Endothelial cell of umbilical vein (primary cell): ENCODE measurements at regions not wholly inside any gene's neighbourhood (a gene's known extent, or its start where the extent isn't known, plus 50 kb on each side); places are given as distances from the start of the nearest gene placed in this dataset.

Source experiments
- BruUV-seq: library from RNA; stranded (reverse); fragments of 400-500 nt; replicated peaks from 2 replicates; lab custom pipeline; 2021; lab: Mats Ljungman, UMichigan
- CTCF ChIA-PET: fragments of 300-600, 350-600 bp; sonication (Branson Sonifier 250); formaldehyde crosslinking; loops from one replicate; lab custom pipeline; 2021; ENCODE audit warnings: antibody characterized with exemption, inconsistent platforms; lab: Charles Lee
- POLR2A ChIA-PET: fragments of 300-600, 350-600 bp; sonication (Branson Sonifier 250); formaldehyde crosslinking; loops from one replicate; lab custom pipeline; 2021; ENCODE audit warnings: antibody characterized with exemption, inconsistent platforms; lab: Charles Lee
- DNase-seq: peaks from one replicate; pipeline ENCODE4 v3.0.0-alpha.2; 2011; ENCODE audit warnings: low read depth, low spot score
- FAIRE-seq: peaks from 2 replicates; lab custom pipeline; 2011; peaks lifted over from hg19 to GRCh38; lab: Jason Lieb, UNC
- H2AFZ ChIP-seq: 2 replicates; pipeline ENCODE4 v1.6.0; 2012; ENCODE audit warnings: low read depth, low read length, control low read depth, inconsistent platforms
- H3K27ac ChIP-seq: 2 replicates; pipeline ENCODE4 v1.5.1; 2011; ENCODE audit warnings: low read depth, mild to moderate bottlenecking, control low read depth, low read length, moderate library complexity; ENCODE audit not compliant: insufficient read depth
- H3K27me3 ChIP-seq, 2 experiments: 2 replicates each; pipeline versions ENCODE4 v1.6.0 to v1.6.1; 2011; ENCODE audit warnings: low read length in 2 of 2, mixed read lengths in 1 of 2; ENCODE audit not compliant: control insufficient read depth in 2 of 2, insufficient read depth in 2 of 2
- H3K36me3 ChIP-seq, 2 experiments: 2 replicates in 1 of 2; 3 replicates in 1 of 2; pipeline ENCODE4 v1.5.1; 2011; ENCODE audit warnings: low read length in 2 of 2, mild to moderate bottlenecking in 1 of 2, moderate library complexity in 1 of 2; ENCODE audit not compliant: control insufficient read depth in 2 of 2, insufficient read depth in 2 of 2; ENCODE audit errors: extremely low read depth in 1 of 2
- H3K4me1 ChIP-seq: 3 replicates; pipeline ENCODE4 v1.5.1; 2011; ENCODE audit warnings: mild to moderate bottlenecking, low read length; ENCODE audit not compliant: control insufficient read depth, insufficient read depth; ENCODE audit errors: extremely low read depth
- H3K4me2 ChIP-seq: 2 replicates; pipeline ENCODE4 v1.6.1; 2011; ENCODE audit warnings: low read length, control low read depth, mixed read lengths; ENCODE audit not compliant: insufficient read depth
- H3K4me3 ChIP-seq, 3 experiments: fragments of 200-600 bp in 1 of 3; sonication (generic), shearing (Covaris generic) in 1 of 3; replicated peaks in 1 of 3; 2 replicates each; pipeline ENCODE4 v1.5.1; 2011 to 2016; ENCODE audit warnings: control low read depth in 3 of 3, low read length in 3 of 3, mild to moderate bottlenecking in 2 of 3, inconsistent platforms in 1 of 3, low read depth in 1 of 3, moderate library complexity in 1 of 3; ENCODE audit not compliant: insufficient read depth in 1 of 3
- H3K79me2 ChIP-seq: 2 replicates; pipeline ENCODE4 v1.6.0; 2012; ENCODE audit warnings: low read length, inconsistent platforms; ENCODE audit not compliant: control insufficient read depth, insufficient read depth
- H3K9ac ChIP-seq: replicated peaks from 2 replicates; pipeline ENCODE3; 2011; ENCODE audit warnings: low read length, control low read depth; ENCODE audit not compliant: insufficient read depth; ENCODE audit errors: extremely low read depth
- H3K9me1 ChIP-seq: replicated peaks from 3 replicates; pipeline ENCODE4 v1.6.0; 2011; ENCODE audit warnings: mild to moderate bottlenecking, low read length; ENCODE audit not compliant: control insufficient read depth, insufficient read depth; ENCODE audit errors: extremely low read depth
- H3K9me3 ChIP-seq: replicated peaks from 2 replicates; pipeline ENCODE4 v1.5.1; 2012; ENCODE audit warnings: low read length, inconsistent platforms; ENCODE audit not compliant: control insufficient read depth, insufficient read depth
- H4K20me1 ChIP-seq: replicated peaks from 2 replicates; pipeline ENCODE3; 2011; ENCODE audit warnings: mild to moderate bottlenecking, low read length; ENCODE audit not compliant: control insufficient read depth, insufficient read depth; ENCODE audit errors: extremely low read depth
- EZH2 ChIP-seq: IDR thresholded peaks from 2 replicates; pipeline ENCODE4 v1.6.1; 2012; ENCODE audit warnings: borderline replicate concordance, low read depth, mild to moderate bottlenecking, moderate library complexity, low read length, inconsistent platforms; ENCODE audit not compliant: severe bottlenecking
- FOS ChIP-seq: IDR thresholded peaks from 2 replicates; pipeline ENCODE4 v1.6.1; 2011; ENCODE audit warnings: mild to moderate bottlenecking, low read length, moderate library complexity, borderline replicate concordance; ENCODE audit not compliant: insufficient read depth
- GATA2 ChIP-seq: IDR thresholded peaks from 2 replicates; pipeline ENCODE4 v1.7.0; 2011; ENCODE audit warnings: low read depth, mild to moderate bottlenecking, moderate library complexity, mixed read lengths, low read length; ENCODE audit not compliant: insufficient read length, insufficient read depth
- JUN ChIP-seq: IDR thresholded peaks from 2 replicates; pipeline ENCODE4 v1.6.1; 2011; ENCODE audit warnings: borderline replicate concordance, low read depth; ENCODE audit not compliant: insufficient read length, insufficient read depth
- MYC ChIP-seq: IDR thresholded peaks from one replicate; pipeline ENCODE4 v1.6.1; 2011; ENCODE audit warnings: mild to moderate bottlenecking, low read depth, low read length
- POLR2A ChIP-seq: IDR thresholded peaks from 2 replicates; pipeline ENCODE4 v1.6.1; 2012; ENCODE audit warnings: low read depth, mild to moderate bottlenecking, control low read depth, low read length
- POLR2AphosphoS5 ChIP-seq: IDR thresholded peaks from 2 replicates; pipeline ENCODE4 v1.6.1; 2012; ENCODE audit warnings: low read depth, mild to moderate bottlenecking, control low read depth, low read length, moderate library complexity; ENCODE audit not compliant: insufficient read depth
- dilution Hi-C: fragments of 300-500 bp; cut with MboI; formaldehyde crosslinking; loops from one replicate; pipeline ENCODE4 v1.15.0; 2019; ENCODE audit warnings: low sequenced_read_pairs; ENCODE audit not compliant: extremely low pct_ligation_motif_present
- intact Hi-C: fragments of 100-400 bp; cut with micrococcal nuclease; formaldehyde crosslinking; loops from one replicate; pipeline ENCODE4 v1.10.0; 2022
- TF ChIP-seq, protein P1 (sequence below): IDR thresholded peaks from 2 replicates; pipeline ENCODE4 v1.6.1; 2011; ENCODE audit not compliant: insufficient read depth, insufficient read length
- TF ChIP-seq, protein P2 (sequence below), 2 donors: IDR thresholded peaks; 1 replicate in 1 of 2; 2 replicates in 1 of 2; pipeline ENCODE4 v1.5.1; 2011; ENCODE audit warnings: low read length in 2 of 2, mild to moderate bottlenecking in 2 of 2, moderate library complexity in 2 of 2, control low read depth in 1 of 2, inconsistent platforms in 1 of 2, low read depth in 1 of 2; ENCODE audit not compliant: insufficient read depth in 1 of 2; ENCODE audit errors: extremely low read depth in 1 of 2

DNA sequence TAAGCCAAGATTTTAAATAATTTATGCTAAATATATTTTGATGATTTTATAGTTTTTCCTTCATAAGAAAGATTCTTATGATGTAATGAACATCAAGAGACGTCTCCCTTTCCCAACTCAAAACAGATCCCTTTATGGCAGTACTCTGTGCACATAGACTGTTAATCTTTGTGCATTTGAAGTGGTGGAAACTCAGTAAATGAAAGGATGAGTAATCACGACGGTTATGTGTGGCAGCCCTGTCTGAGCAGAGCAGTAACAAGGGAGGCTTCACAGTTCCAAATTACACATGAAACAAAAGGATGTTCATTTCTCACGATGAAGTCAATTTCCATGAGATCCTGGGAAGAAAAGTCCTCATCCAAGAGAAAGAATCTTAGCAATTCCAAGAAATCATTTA lies 498.1 kb downstream of the KLF5 start:
- H3K4me2 ChIP-seq = no peak overlapping the region
- H3K4me1 ChIP-seq = no peaks in the 10 kb centered on the region
- dilution Hi-C loops (no loop called here), intact Hi-C loops (no loop called here)
- H3K27ac ChIP-seq = no peak overlapping the region
- H4K20me1 ChIP-seq = no peaks in the 10 kb centered on the region
- DNase-seq (no peak), FAIRE-seq (no peak)
- POLR2A ChIA-PET = no interaction called here
- no TSS peak for BruUV-seq
- no peaks in the 10 kb centered on the region for H3K9me3 ChIP-seq
- no peaks in the 10 kb centered on the region for H3K36me3 ChIP-seq
- TF ChIP-seq JUN (no peak), MYC (no peak), FOS (no peak)
- H3K9me1 ChIP-seq = no peaks in the 10 kb centered on the region
- CTCF ChIA-PET = interaction anchor here (1.2 kb wide), 1 partner anchor 15 kb away, joined by 3 read pairs; no protein-coding TSS in a partner anchor
- H2AFZ ChIP-seq = no peak overlapping the region
- no peak overlapping the region for H3K4me3 ChIP-seq
- no peak overlapping the region for H3K9ac ChIP-seq
- no peaks in the 10 kb centered on the region for H3K27me3 ChIP-seq
- no peaks in the 10 kb centered on the region for H3K79me2 ChIP-seq

DNA sequence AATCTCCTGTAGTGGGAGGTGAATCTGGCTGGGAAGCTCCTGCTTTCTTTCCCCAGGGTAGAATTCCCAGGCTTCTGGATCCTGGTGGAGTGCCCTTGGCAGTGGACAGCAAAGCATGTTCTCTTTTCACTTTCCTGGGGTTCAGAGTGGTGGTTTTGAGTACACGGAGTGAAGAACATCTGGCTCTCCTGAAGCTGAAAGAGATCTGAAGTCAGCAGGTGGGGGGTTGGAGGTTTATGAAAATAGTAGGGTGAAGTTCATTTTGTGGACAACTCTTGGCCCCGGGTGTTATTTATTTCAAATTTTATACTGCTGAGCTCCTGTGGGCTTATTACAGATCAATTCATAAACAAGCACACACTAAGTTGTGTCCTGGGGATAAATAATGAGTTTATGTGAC lies 497.3 kb downstream of the KLF5 start:
- Histone ChIP-seq H3K4me1 (no peaks in the 10 kb centered on the region), H3K27ac (no peak overlapping the region), H3K4me3 (no peak overlapping the region), H3K36me3 (no peaks in the 10 kb centered on the region), H3K9me1 (no peaks in the 10 kb centered on the region), H3K9ac (no peak overlapping the region), H3K4me2 (no peak overlapping the region), H4K20me1 (no peaks in the 10 kb centered on the region), H3K9me3 (no peaks in the 10 kb centered on the region), H3K79me2 (no peaks in the 10 kb centered on the region), H3K27me3 (no peaks in the 10 kb centered on the region), H2AFZ (no peak overlapping the region)
- dilution Hi-C loops = no loop called here
- DNase-seq (no peak), FAIRE-seq (no peak)
- no TSS peak for BruUV-seq
- TF ChIP-seq EZH2 (no peak), POLR2A (no peak), POLR2AphosphoS5 (no peak), FOS (no peak), MYC (no peak), JUN (no peak), GATA2 (no peak)
- TF ChIP-seq, protein P1, sequence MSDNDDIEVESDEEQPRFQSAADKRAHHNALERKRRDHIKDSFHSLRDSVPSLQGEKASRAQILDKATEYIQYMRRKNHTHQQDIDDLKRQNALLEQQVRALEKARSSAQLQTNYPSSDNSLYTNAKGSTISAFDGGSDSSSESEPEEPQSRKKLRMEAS = no peak
- TF ChIP-seq, protein P2, sequence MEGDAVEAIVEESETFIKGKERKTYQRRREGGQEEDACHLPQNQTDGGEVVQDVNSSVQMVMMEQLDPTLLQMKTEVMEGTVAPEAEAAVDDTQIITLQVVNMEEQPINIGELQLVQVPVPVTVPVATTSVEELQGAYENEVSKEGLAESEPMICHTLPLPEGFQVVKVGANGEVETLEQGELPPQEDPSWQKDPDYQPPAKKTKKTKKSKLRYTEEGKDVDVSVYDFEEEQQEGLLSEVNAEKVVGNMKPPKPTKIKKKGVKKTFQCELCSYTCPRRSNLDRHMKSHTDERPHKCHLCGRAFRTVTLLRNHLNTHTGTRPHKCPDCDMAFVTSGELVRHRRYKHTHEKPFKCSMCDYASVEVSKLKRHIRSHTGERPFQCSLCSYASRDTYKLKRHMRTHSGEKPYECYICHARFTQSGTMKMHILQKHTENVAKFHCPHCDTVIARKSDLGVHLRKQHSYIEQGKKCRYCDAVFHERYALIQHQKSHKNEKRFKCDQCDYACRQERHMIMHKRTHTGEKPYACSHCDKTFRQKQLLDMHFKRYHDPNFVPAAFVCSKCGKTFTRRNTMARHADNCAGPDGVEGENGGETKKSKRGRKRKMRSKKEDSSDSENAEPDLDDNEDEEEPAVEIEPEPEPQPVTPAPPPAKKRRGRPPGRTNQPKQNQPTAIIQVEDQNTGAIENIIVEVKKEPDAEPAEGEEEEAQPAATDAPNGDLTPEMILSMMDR (IDR thresholded peaks at IDR 0.05; ENCODE audit: extremely low read depth in 1 of 2, insufficient read depth in 1 of 2, low read depth in 1 of 2, low read length in 2 of 2) = no peak
- intact Hi-C loops = no loop called here
- CTCF ChIA-PET = interaction anchor here (1.2 kb wide), 1 partner anchor 16 kb away, joined by 3 read pairs; no protein-coding TSS in a partner anchor
- POLR2A ChIA-PET = no interaction called here
